GM23248 (cell line): ENCODE measurements at regions not wholly inside any gene's neighbourhood (a gene's known extent, or its start where the extent isn't known, plus 50 kb on each side); places are given as distances from the start of the nearest gene placed in this dataset.

Experiments used
- DNase-seq: peaks from one replicate; pipeline ENCODE4 v3.0.0-alpha.2; 2015
- H2AFZ ChIP-seq: fragments of 200-600 bp; sonication (generic); 2 replicates; pipeline ENCODE4 v1.6.1; 2016; ENCODE audit warnings: antibody characterized with exemption
- H3F3A ChIP-seq: fragments of 200-600 bp; sonication (generic); 2 replicates; pipeline ENCODE4 v1.6.1; 2016; ENCODE audit warnings: mild to moderate bottlenecking, antibody characterized with exemption, mixed run types; ENCODE audit not compliant: insufficient read depth
- H3K27ac ChIP-seq: fragments of 200-600 bp; sonication (generic); 2 replicates; pipeline ENCODE4 v1.5.1; 2016; ENCODE audit warnings: mild to moderate bottlenecking
- H3K27me3 ChIP-seq: fragments of 200-600 bp; sonication (generic); replicated peaks from 2 replicates; pipeline ENCODE4 v1.6.1; 2016; ENCODE audit warnings: mild to moderate bottlenecking; ENCODE audit not compliant: insufficient read depth
- H3K36me3 ChIP-seq: fragments of 200-600 bp; sonication (generic); 2 replicates; pipeline ENCODE4 v1.6.1; 2016; ENCODE audit warnings: low read depth, mild to moderate bottlenecking
- H3K4me1 ChIP-seq: fragments of 200-600 bp; sonication (generic); 2 replicates; pipeline ENCODE4 v1.6.1; 2016; ENCODE audit warnings: mild to moderate bottlenecking; ENCODE audit not compliant: insufficient read depth
- H3K4me2 ChIP-seq: fragments of 200-600 bp; sonication (generic); one replicate; pipeline ENCODE4 v1.6.1; 2016; ENCODE audit warnings: mild to moderate bottlenecking; ENCODE audit not compliant: unreplicated experiment
- H3K4me3 ChIP-seq: fragments of 200-600 bp; sonication (generic); 2 replicates; pipeline ENCODE4 v1.5.1; 2016; ENCODE audit warnings: mild to moderate bottlenecking
- H3K79me2 ChIP-seq: fragments of 200-600 bp; sonication (generic); 2 replicates; pipeline ENCODE4 v1.6.1; 2016; ENCODE audit warnings: mild to moderate bottlenecking; ENCODE audit not compliant: insufficient read depth
- H3K9ac ChIP-seq: fragments of 200-600 bp; sonication (generic); 2 replicates; pipeline ENCODE4 v1.6.1; 2016; ENCODE audit warnings: mild to moderate bottlenecking
- H3K9me2 ChIP-seq: fragments of 200-600 bp; sonication (generic); 2 replicates; pipeline ENCODE4 v1.6.1; 2016; ENCODE audit warnings: mixed run types, mild to moderate bottlenecking, moderate library complexity; ENCODE audit not compliant: insufficient read depth
- H3K9me3 ChIP-seq: fragments of 200-600 bp; sonication (generic); one replicate; pipeline ENCODE4 v1.6.1; 2017; ENCODE audit warnings: low read depth
- H4K20me1 ChIP-seq: fragments of 200-600 bp; sonication (generic); 2 replicates; pipeline ENCODE4 v1.6.0; 2016; ENCODE audit not compliant: insufficient read depth
- EZH2 ChIP-seq: fragments of 200-600 bp; sonication (generic); IDR thresholded peaks from 2 replicates; pipeline ENCODE4 v1.6.1; 2018; ENCODE audit warnings: antibody characterized with exemption, mild to moderate bottlenecking; ENCODE audit not compliant: insufficient read depth, poor library complexity, severe bottlenecking
- EZH2phosphoT487 ChIP-seq: fragments of 200-600 bp; sonication (generic); IDR thresholded peaks from 2 replicates; pipeline ENCODE4 v1.6.1; 2018; ENCODE audit warnings: antibody characterized with exemption, moderate library complexity, mild to moderate bottlenecking, low read depth; ENCODE audit not compliant: insufficient read depth
- WGBS, 2 experiments: methylation state at CpG; one replicate each; pipeline ENCODE4 v1.1.6; 2015 to 2017; ENCODE audit warnings: low lambda C conversion rate in 2 of 2, low coverage in 1 of 2; ENCODE audit errors: missing lambda C conversion rate in 2 of 2; 5-methylcytosine and 5-hydroxymethylcytosine counted together
- in situ Hi-C: fragments of 300-500 bp; cut with MboI; formaldehyde crosslinking; loops from 2 replicates; pipeline ENCODE4 v1.15.0; 2020

- Histone ChIP-seq H3K9ac (no peak overlapping the region), H4K20me1 (no peaks in the 10 kb centered on the region), H3K36me3 (no peaks in the 10 kb centered on the region), H3K27me3 (no peaks in the 10 kb centered on the region), H3K27ac (no peak overlapping the region), H3K4me3 (no peak overlapping the region), H3K79me2 (no peaks in the 10 kb centered on the region), H2AFZ (no peak overlapping the region), H3K9me2 (no peaks in the 10 kb centered on the region), H3K4me1 (no peaks in the 10 kb centered on the region), H3K4me2 (no peak overlapping the region), H3K9me3 (no peaks in the 10 kb centered on the region), H3F3A (no peaks in the 10 kb centered on the region)
- WGBS, 2 experiments = 38 to 48% methylated on average over 1 of the region's 1 CpG
- in situ Hi-C loops = no loop called here
- no peak for DNase-seq
- TF ChIP-seq EZH2 (no peak), EZH2phosphoT487 (no peak)
These were observed 1132.1 kb upstream of the ALCAM start for GRCh38 chr3:104234442-104235194.

- Histone ChIP-seq H3K27me3 (no peaks in the 10 kb centered on the region), H4K20me1 (no peaks in the 10 kb centered on the region), H3K9me3 (no peaks in the 10 kb centered on the region), H3F3A (no peaks in the 10 kb centered on the region), H3K4me2 (no peak overlapping the region), H3K27ac (no peak overlapping the region), H2AFZ (no peak overlapping the region), H3K4me3 (no peak overlapping the region), H3K36me3 (no peaks in the 10 kb centered on the region), H3K4me1 (no peaks in the 10 kb centered on the region), H3K9ac (no peak overlapping the region), H3K9me2 (no peaks in the 10 kb centered on the region), H3K79me2 (no peaks in the 10 kb centered on the region)
- TF ChIP-seq EZH2 (no peak), EZH2phosphoT487 (no peak)
- no peak for DNase-seq
- WGBS, 2 experiments = 23 to 28% methylated on average over 4 of the region's 4 CpGs
- in situ Hi-C loops = no loop called here
These were observed 1122.0 kb upstream of the ALCAM start for GRCh38 chr3:104244680-104245220.

- Histone ChIP-seq H3K79me2 (no peaks in the 10 kb centered on the region), H3K4me2 (no peak overlapping the region), H3K36me3 (no peaks in the 10 kb centered on the region), H3K9ac (no peak overlapping the region), H3K27me3 (no peaks in the 10 kb centered on the region), H3K9me3 (no peaks in the 10 kb centered on the region), H3K27ac (no peak overlapping the region), H4K20me1 (no peaks in the 10 kb centered on the region), H3F3A (no peaks in the 10 kb centered on the region), H3K9me2 (no peaks in the 10 kb centered on the region), H3K4me3 (no peak overlapping the region), H2AFZ (peak overlapping the region; percentile 14; the same call in 1 of the 2 replicates), H3K4me1 (no peaks in the 10 kb centered on the region)
- no peak for DNase-seq
- TF ChIP-seq EZH2phosphoT487 (no peak), EZH2 (no peak)
- in situ Hi-C loops = no loop called here
- WGBS, 2 experiments = 26 to 27% methylated on average over 3 of the region's 3 CpGs
These were observed 1121.4 kb upstream of the ALCAM start for GRCh38 chr3:104245261-104245660.

- no peaks in the 10 kb centered on the region for H3K36me3 ChIP-seq
- H4K20me1 ChIP-seq = no peaks in the 10 kb centered on the region
- H3K9me3 ChIP-seq = no peaks in the 10 kb centered on the region
- no peak overlapping the region for H3K27ac ChIP-seq
- H3K9me2 ChIP-seq = no peaks in the 10 kb centered on the region
- no peaks in the 10 kb centered on the region for H3K4me1 ChIP-seq
- no peak for DNase-seq
- no peak overlapping the region for H3K9ac ChIP-seq
- in situ Hi-C loops = no loop called here
- peak overlapping the region; percentile 14; the same call in 1 of the 2 replicates for H2AFZ ChIP-seq
- WGBS, 2 experiments = 15 to 17% methylated on average over 2 of the region's 2 CpGs
- no peaks in the 10 kb centered on the region for H3K27me3 ChIP-seq
- no peak overlapping the region for H3K4me2 ChIP-seq
- no peaks in the 10 kb centered on the region for H3K79me2 ChIP-seq
- no peak overlapping the region for H3K4me3 ChIP-seq
- no peaks in the 10 kb centered on the region for H3F3A ChIP-seq
- no peak for TF ChIP-seq EZH2phosphoT487
- TF ChIP-seq EZH2 = no peak
These were observed 1120.7 kb upstream of the ALCAM start for GRCh38 chr3:104245981-104246380.
